Mesendoderm (in vitro differentiated cells): ENCODE measurements at regions not wholly inside any gene's neighbourhood (a gene's known extent, or its start where the extent isn't known, plus 50 kb on each side); places are given as distances from the start of the nearest gene placed in this dataset.

ENCODE experiments used
- DNase-seq: peaks from one replicate; pipeline ENCODE4 v3.0.0; 2013
- H2AK5ac ChIP-seq: 2 replicates; pipeline ENCODE4 v1.6.1; 2013; ENCODE audit warnings: low read length, inconsistent platforms
- H2BK120ac ChIP-seq: 2 replicates; pipeline ENCODE4 v1.6.1; 2013; ENCODE audit warnings: low read depth, mild to moderate bottlenecking, low read length, moderate library complexity, mixed read lengths
- H2BK15ac ChIP-seq: replicated peaks from 2 replicates; pipeline ENCODE4 v1.6.1; 2013; ENCODE audit warnings: low read depth, mild to moderate bottlenecking, moderate library complexity
- H2BK5ac ChIP-seq: 2 replicates; pipeline ENCODE4 v1.6.1; 2013; ENCODE audit warnings: low read length, inconsistent platforms
- H3K18ac ChIP-seq: 2 replicates; pipeline ENCODE4 v1.6.1; 2013; ENCODE audit warnings: mild to moderate bottlenecking, low read length, mixed read lengths
- H3K23ac ChIP-seq: one replicate; pipeline ENCODE4 v1.6.1; 2013; ENCODE audit warnings: low read length
- H3K27ac ChIP-seq: 2 replicates; pipeline ENCODE4 v1.5.1; 2013; ENCODE audit warnings: low read depth, mild to moderate bottlenecking, inconsistent platforms, low read length, moderate library complexity
- H3K27me3 ChIP-seq: 2 replicates; pipeline ENCODE4 v1.6.1; 2013; ENCODE audit warnings: low read length, control low read depth, mild to moderate bottlenecking, inconsistent platforms; ENCODE audit not compliant: insufficient read depth, poor library complexity
- H3K36me3 ChIP-seq: 2 replicates; pipeline ENCODE4 v1.6.1; 2013; ENCODE audit warnings: low read length, inconsistent platforms; ENCODE audit not compliant: control insufficient read depth, insufficient read depth
- H3K4ac ChIP-seq: one replicate; pipeline ENCODE4 v1.6.1; 2013; ENCODE audit warnings: low read depth, mild to moderate bottlenecking, low read length, moderate library complexity
- H3K4me1 ChIP-seq: 2 replicates; pipeline ENCODE4 v1.6.1; 2013; ENCODE audit warnings: low read depth, low read length, inconsistent platforms; ENCODE audit not compliant: control insufficient read depth
- H3K4me2 ChIP-seq: 2 replicates; pipeline ENCODE4 v1.6.1; 2013; ENCODE audit warnings: low read length
- H3K4me3 ChIP-seq: 2 replicates; pipeline ENCODE4 v1.5.1; 2013; ENCODE audit warnings: mild to moderate bottlenecking, low read length
- H3K56ac ChIP-seq: one replicate; pipeline ENCODE4 v1.6.1; 2013; ENCODE audit warnings: low read length
- H3K79me1 ChIP-seq: 2 replicates; pipeline ENCODE4 v1.6.1; 2013; ENCODE audit warnings: low read length, inconsistent platforms
- H3K79me2 ChIP-seq: 2 replicates; pipeline ENCODE4 v1.6.1; 2013; ENCODE audit warnings: mild to moderate bottlenecking, low read length; ENCODE audit not compliant: control insufficient read depth, insufficient read depth
- H3K9ac ChIP-seq: 2 replicates; pipeline ENCODE4 v1.6.1; 2013; ENCODE audit warnings: low read length, inconsistent platforms
- H4K5ac ChIP-seq: one replicate; pipeline ENCODE4 v1.6.1; 2013; ENCODE audit warnings: low read length
- H4K8ac ChIP-seq: one replicate; pipeline ENCODE4 v1.6.1; 2013; ENCODE audit warnings: low read depth, mild to moderate bottlenecking, control low read depth, low read length, moderate library complexity
- WGBS: extraction: QIAGEN DNeasy Blood & Tissue Kit; methylation state at CpG from one replicate; pipeline ENCODE4 v1.1.7; 2013; ENCODE audit warnings: low lambda C conversion rate, missing lambda C conversion rate; ENCODE audit not compliant: insufficient coverage; ENCODE audit errors: extremely low coverage; 5-methylcytosine and 5-hydroxymethylcytosine counted together

DNA sequence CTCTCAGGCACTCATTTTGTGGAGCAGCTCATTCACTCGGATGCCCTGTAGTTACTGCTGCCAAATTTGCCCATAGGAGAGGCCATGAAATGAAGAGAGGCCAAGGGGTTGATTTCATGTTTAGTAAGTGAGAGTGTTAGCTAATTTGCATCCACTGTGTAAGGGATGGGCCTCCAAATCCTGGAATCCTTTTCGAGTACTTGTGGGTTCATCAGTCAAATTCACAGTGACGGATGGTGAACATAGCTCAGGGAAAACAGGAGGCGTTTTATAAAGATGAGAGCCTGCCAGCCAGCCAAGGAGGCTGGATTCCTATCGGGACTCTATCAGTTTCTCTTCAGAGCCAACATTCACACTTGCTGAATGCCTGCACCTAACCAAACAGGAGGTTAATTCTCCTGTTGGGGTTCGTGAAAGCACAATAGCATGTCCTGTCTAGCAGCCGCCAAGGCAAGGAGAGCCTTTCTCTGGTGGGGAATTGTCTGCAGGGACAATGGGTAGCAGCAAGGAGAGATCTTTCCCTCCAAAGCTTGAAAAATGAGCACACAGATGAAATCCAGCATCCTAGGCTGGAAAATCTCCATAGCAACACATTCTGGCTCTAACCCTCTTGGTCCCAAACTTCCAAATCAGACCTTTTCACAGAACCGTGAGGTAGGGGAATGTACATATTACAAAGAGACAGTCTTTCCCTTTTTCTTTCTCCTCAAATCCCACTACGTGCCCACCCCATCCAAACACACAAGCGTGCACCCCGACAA, 231.4 kb upstream of the ECI2 start:
- H3K79me2 ChIP-seq = no peaks in the 10 kb centered on the region
- no peak overlapping the region for H3K18ac ChIP-seq
- no peak overlapping the region for H2AK5ac ChIP-seq
- H3K56ac ChIP-seq = no peak overlapping the region
- H3K4me3 ChIP-seq = no peak overlapping the region
- H3K4ac ChIP-seq = no peak overlapping the region
- H3K27me3 ChIP-seq = no peaks in the 10 kb centered on the region
- no peak overlapping the region for H4K5ac ChIP-seq
- H2BK120ac ChIP-seq = no peak overlapping the region
- H3K23ac ChIP-seq = no peak overlapping the region
- H3K9ac ChIP-seq = no peak overlapping the region
- no peak overlapping the region for H2BK5ac ChIP-seq
- no peak for DNase-seq
- no CpG with 5 or more reads among the region's 11 CpGs for WGBS
- H3K36me3 ChIP-seq = no peaks in the 10 kb centered on the region
- no peaks in the 10 kb centered on the region for H3K4me1 ChIP-seq
- no peak overlapping the region for H3K4me2 ChIP-seq
- H4K8ac ChIP-seq = no peak overlapping the region
- no peaks in the 10 kb centered on the region for H3K79me1 ChIP-seq
- H2BK15ac ChIP-seq = no peak overlapping the region
- no peak overlapping the region for H3K27ac ChIP-seq

DNA sequence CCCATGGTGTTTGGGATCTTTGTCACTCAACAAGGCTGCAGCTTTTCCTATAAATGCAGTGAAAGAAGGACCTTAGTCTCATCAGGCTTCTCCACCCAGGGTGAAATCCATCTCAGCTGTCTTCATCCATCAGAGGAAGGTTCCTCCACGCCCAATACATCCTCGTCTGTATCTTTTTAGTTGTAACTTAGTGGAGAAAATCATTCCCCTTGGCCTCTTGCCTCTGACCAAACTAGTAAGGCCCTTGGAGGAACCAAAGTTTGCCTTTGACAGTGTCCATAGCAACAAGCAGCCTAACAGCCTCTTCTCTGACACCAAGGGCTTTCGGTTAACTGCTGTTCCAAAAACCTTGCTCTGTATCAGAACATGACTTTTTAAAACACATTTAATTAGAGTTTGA, 230.3 kb upstream of the ECI2 start:
- H3K4me1 ChIP-seq = no peaks in the 10 kb centered on the region
- H3K27ac ChIP-seq = no peak overlapping the region
- no peak overlapping the region for H3K4me2 ChIP-seq
- H3K4ac ChIP-seq = no peak overlapping the region
- no peak overlapping the region for H3K9ac ChIP-seq
- H2BK5ac ChIP-seq = no peak overlapping the region
- H4K8ac ChIP-seq = no peak overlapping the region
- H3K18ac ChIP-seq = no peak overlapping the region
- H2AK5ac ChIP-seq = no peak overlapping the region
- no peak overlapping the region for H2BK15ac ChIP-seq
- no peak for DNase-seq
- H4K5ac ChIP-seq = no peak overlapping the region
- H3K27me3 ChIP-seq = no peaks in the 10 kb centered on the region
- no CpG with 5 or more reads among the region's 3 CpGs for WGBS
- no peak overlapping the region for H2BK120ac ChIP-seq
- no peak overlapping the region for H3K56ac ChIP-seq
- no peak overlapping the region for H3K23ac ChIP-seq
- no peak overlapping the region for H3K4me3 ChIP-seq
- H3K79me1 ChIP-seq = no peaks in the 10 kb centered on the region
- H3K36me3 ChIP-seq = no peaks in the 10 kb centered on the region
- H3K79me2 ChIP-seq = no peaks in the 10 kb centered on the region

DNA sequence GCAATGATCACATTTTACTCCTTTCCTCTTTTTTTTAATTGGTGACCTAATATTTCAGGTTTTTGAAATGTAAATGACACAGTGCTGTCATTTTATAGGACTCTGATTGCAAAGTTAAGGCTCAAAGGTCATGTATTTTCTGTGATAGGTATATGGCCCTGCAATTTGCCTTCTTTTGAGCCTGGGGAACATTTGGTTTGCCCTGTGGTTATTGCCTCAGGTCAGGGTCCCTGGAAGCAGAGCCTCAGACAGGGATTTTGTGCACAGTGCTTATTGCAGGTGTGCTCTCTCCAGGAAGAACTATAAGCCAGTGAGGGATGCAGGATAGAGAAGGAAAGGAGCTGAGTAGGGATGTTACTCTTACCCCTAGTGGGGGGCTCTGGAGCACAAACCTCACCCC, 229.3 kb upstream of the ECI2 start:
- no peak overlapping the region for H3K4ac ChIP-seq

DNA sequence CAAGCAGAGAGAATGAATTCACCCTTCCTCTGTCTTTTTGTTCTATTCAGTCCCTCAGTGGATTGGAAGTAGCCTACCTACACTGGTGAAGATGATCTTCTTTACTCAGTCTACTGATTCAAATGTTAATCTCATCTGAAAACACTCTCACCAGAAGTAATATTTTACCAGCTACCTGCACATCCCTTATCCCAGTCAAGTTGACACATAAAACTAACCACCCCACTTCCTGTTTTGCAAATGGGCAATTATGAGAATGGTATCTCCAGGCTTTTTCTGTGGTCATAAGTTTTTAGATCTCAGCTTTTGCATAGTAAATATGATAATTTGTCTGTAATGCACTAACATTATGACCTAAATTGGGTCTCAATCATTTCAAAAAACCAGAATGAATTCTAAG, 228.8 kb upstream of the ECI2 start:
- no peak overlapping the region for H2BK15ac ChIP-seq
- no peaks in the 10 kb centered on the region for H3K79me1 ChIP-seq
- H2AK5ac ChIP-seq = no peak overlapping the region
- no peaks in the 10 kb centered on the region for H3K27me3 ChIP-seq
- H4K5ac ChIP-seq = no peak overlapping the region
- H3K27ac ChIP-seq = no peak overlapping the region
- H2BK5ac ChIP-seq = no peak overlapping the region
- no peak overlapping the region for H3K4me2 ChIP-seq
- H3K18ac ChIP-seq = no peak overlapping the region
- H3K56ac ChIP-seq = no peak overlapping the region
- no peak overlapping the region for H3K4ac ChIP-seq
- H3K4me3 ChIP-seq = no peak overlapping the region
- no peaks in the 10 kb centered on the region for H3K4me1 ChIP-seq
- no peaks in the 10 kb centered on the region for H3K79me2 ChIP-seq
- H3K9ac ChIP-seq = no peak overlapping the region
- no peaks in the 10 kb centered on the region for H3K36me3 ChIP-seq
- H3K23ac ChIP-seq = no peak overlapping the region
- no peak overlapping the region for H2BK120ac ChIP-seq
- no peak for DNase-seq
- H4K8ac ChIP-seq = no peak overlapping the region

More for the DNA sequence above, 229.3 kb upstream of the ECI2 start:
- Histone ChIP-seq H3K27me3 (no peaks in the 10 kb centered on the region), H3K18ac (no peak overlapping the region), H4K8ac (no peak overlapping the region), H2BK15ac (no peak overlapping the region), H3K79me1 (no peaks in the 10 kb centered on the region), H3K4me2 (no peak overlapping the region), H3K4me1 (no peaks in the 10 kb centered on the region), H4K5ac (no peak overlapping the region), H3K9ac (no peak overlapping the region), H3K79me2 (no peaks in the 10 kb centered on the region), H3K4me3 (no peak overlapping the region), H2AK5ac (no peak overlapping the region), H3K36me3 (no peaks in the 10 kb centered on the region), H3K56ac (no peak overlapping the region), H3K27ac (no peak overlapping the region), H2BK120ac (no peak overlapping the region), H2BK5ac (no peak overlapping the region), H3K23ac (no peak overlapping the region)
- DNase-seq = no peak

DNA sequence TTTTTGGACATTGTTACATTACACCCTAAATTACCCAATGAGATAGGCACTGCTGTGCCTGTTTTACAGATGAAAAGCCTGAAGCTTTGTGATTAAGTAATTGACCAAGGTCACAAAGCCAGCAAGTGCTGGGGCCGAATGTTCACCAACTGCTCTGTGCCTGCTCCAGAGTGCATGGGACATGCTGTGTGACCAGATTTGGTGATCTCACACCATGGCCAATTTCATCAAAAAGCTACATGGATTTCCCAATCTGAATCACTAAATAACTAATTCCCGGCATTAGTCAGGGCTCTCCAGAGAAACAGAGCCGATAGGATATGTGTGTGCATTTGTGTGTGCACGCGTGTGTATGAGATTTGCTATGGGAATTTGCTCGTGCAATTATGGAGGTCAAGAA, 228.3 kb upstream of the ECI2 start:
- Histone ChIP-seq H3K56ac (no peak overlapping the region), H2BK15ac (no peak overlapping the region), H3K4ac (no peak overlapping the region), H2AK5ac (no peak overlapping the region), H3K4me1 (no peaks in the 10 kb centered on the region), H2BK120ac (no peak overlapping the region), H4K5ac (no peak overlapping the region), H3K9ac (no peak overlapping the region), H3K27ac (no peak overlapping the region), H3K4me2 (no peak overlapping the region), H3K79me1 (no peaks in the 10 kb centered on the region), H3K27me3 (no peaks in the 10 kb centered on the region), H3K79me2 (no peaks in the 10 kb centered on the region), H4K8ac (no peak overlapping the region), H3K36me3 (no peaks in the 10 kb centered on the region), H3K23ac (no peak overlapping the region), H3K18ac (no peak overlapping the region), H3K4me3 (no peak overlapping the region), H2BK5ac (no peak overlapping the region)
- DNase-seq = no peak
- no CpG with 5 or more reads among the region's 6 CpGs for WGBS

DNA sequence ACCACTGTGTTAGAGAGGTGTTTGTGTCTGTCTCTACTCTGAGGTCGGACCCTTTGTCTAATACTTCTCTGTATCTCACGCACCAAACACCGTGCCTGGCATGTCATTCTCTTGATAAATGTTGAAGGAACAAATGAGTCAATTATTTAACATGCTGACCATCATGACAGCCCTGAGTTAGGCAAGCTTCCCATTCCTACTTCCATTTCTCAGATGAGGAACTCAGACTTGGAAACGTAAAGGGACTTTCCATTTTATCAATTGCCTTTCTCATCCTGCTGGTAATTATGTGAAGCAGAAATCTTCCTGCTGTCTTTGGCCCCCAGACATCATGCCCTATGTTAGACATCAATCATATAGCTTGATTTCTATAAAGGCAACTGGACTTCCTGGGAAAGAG, 227.0 kb upstream of the ECI2 start:
- no peak overlapping the region for H2BK120ac ChIP-seq
- no peaks in the 10 kb centered on the region for H3K79me1 ChIP-seq
- no peak overlapping the region for H3K4me3 ChIP-seq
- H3K18ac ChIP-seq = no peak overlapping the region
- no peaks in the 10 kb centered on the region for H3K36me3 ChIP-seq
- H2BK15ac ChIP-seq = no peak overlapping the region
- H2AK5ac ChIP-seq = no peak overlapping the region
- no peaks in the 10 kb centered on the region for H3K4me1 ChIP-seq
- no peaks in the 10 kb centered on the region for H3K79me2 ChIP-seq
- H3K9ac ChIP-seq = no peak overlapping the region
- H4K8ac ChIP-seq = no peak overlapping the region
- no CpG with 5 or more reads among the region's 4 CpGs for WGBS
- no peak for DNase-seq
- no peak overlapping the region for H4K5ac ChIP-seq
- H3K56ac ChIP-seq = no peak overlapping the region
- H3K23ac ChIP-seq = no peak overlapping the region
- no peaks in the 10 kb centered on the region for H3K27me3 ChIP-seq
- H3K4me2 ChIP-seq = no peak overlapping the region
- H3K4ac ChIP-seq = no peak overlapping the region
- no peak overlapping the region for H2BK5ac ChIP-seq
- no peak overlapping the region for H3K27ac ChIP-seq
